ENCODE measurements at regions not wholly inside any gene's neighbourhood (a gene's known extent, or its start where the extent isn't known, plus 50 kb on each side); places are given as distances from the start of the nearest gene placed in this dataset.

GRCh38 chr4:171639540-171639939 is 173.7 kb upstream of the GALNTL6 start:
- TF ChIP-seq CTCF (IDR thresholded peaks at IDR 0.05) (no peak), POLR2A (IDR thresholded peaks at IDR 0.05) (no peak)

Measured in body of pancreas (tissue), 4 donors.